IMR-90 (cell line): ENCODE measurements at regions not wholly inside any gene's neighbourhood (a gene's known extent, or its start where the extent isn't known, plus 50 kb on each side); places are given as distances from the start of the nearest gene placed in this dataset.

Experiments used
- POLR2A ChIP-seq: IDR thresholded peaks from 2 replicates; pipeline ENCODE4 v1.6.1; 2012; ENCODE audit warnings: mild to moderate bottlenecking, low read depth, low read length
- RAD21 ChIP-seq: IDR thresholded peaks from 2 replicates; pipeline ENCODE4 v1.6.1; 2012; ENCODE audit warnings: low read length, improper control_type of control experiment
- TF ChIP-seq, protein P1 (sequence below): conservative IDR thresholded peaks from 2 replicates; pipeline ENCODE4 v1.5.1; 2012; ENCODE audit warnings: mild to moderate bottlenecking, low read depth, low read length, improper control_type of control experiment

DNA sequence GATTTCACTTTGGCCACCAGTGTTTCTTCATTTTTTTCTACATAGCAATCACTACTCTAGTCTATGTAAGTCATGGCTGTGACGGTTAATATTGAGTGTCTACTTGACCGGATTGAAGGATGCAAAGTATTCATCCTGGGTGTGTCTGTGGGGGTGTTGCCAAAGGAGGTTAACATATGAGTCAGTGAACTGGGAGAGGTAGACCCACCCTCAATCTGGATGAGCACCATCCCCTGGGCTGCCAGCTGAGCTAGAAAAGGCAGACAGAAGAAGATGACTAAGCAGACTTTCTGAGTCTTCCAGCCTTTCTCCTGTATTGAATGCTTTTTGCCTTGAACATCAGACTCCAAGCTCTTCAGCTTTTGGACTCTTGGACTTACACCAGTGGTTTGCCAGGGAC is 265.0 kb upstream of the SLC8A1 start:
- TF ChIP-seq, protein P1, sequence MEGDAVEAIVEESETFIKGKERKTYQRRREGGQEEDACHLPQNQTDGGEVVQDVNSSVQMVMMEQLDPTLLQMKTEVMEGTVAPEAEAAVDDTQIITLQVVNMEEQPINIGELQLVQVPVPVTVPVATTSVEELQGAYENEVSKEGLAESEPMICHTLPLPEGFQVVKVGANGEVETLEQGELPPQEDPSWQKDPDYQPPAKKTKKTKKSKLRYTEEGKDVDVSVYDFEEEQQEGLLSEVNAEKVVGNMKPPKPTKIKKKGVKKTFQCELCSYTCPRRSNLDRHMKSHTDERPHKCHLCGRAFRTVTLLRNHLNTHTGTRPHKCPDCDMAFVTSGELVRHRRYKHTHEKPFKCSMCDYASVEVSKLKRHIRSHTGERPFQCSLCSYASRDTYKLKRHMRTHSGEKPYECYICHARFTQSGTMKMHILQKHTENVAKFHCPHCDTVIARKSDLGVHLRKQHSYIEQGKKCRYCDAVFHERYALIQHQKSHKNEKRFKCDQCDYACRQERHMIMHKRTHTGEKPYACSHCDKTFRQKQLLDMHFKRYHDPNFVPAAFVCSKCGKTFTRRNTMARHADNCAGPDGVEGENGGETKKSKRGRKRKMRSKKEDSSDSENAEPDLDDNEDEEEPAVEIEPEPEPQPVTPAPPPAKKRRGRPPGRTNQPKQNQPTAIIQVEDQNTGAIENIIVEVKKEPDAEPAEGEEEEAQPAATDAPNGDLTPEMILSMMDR: no peak
- TF ChIP-seq RAD21 (no peak), POLR2A (no peak)
